A549 (cell line): ENCODE measurements at regions not wholly inside any gene's neighbourhood (a gene's known extent, or its start where the extent isn't known, plus 50 kb on each side); places are given as distances from the start of the nearest gene placed in this dataset.

Experiments used
- CEBPB ChIP-seq, 2 experiments: fragments of >200 bp in 1 of 2; sonication (Bioruptor Twin) in 1 of 2; formaldehyde crosslinking in 1 of 2; IDR thresholded peaks; 2 replicates each; pipeline ENCODE4 v1.6.1; 2012 to 2016
- CHD2 ChIP-seq: fragments of 150-350 bp; IDR thresholded peaks from 2 replicates; pipeline ENCODE4 v1.6.1; 2014; ENCODE audit warnings: low read length; ENCODE audit not compliant: partially characterized antibody
- EP300 ChIP-seq, 2 experiments: fragments of >200 bp; sonication (Bioruptor Twin); formaldehyde crosslinking; IDR thresholded peaks; 2 replicates in 1 of 2; 3 replicates in 1 of 2; pipeline ENCODE4 v1.6.1; 2016 to 2017
- HDAC2 ChIP-seq: fragments of 200-600 bp; sonication (generic); IDR thresholded peaks from 2 replicates; pipeline ENCODE4 v1.6.1; 2016
- KDM5A ChIP-seq: fragments of 200-600 bp; sonication (generic); IDR thresholded peaks from 2 replicates; pipeline ENCODE4 v1.6.1; 2016; ENCODE audit warnings: antibody characterized with exemption, mild to moderate bottlenecking
- MAX ChIP-seq: IDR thresholded peaks from 2 replicates; pipeline ENCODE4 v1.6.1; 2012
- MAZ ChIP-seq: fragments of 150-350 bp; IDR thresholded peaks from 2 replicates; pipeline ENCODE4 v1.6.1; 2014; ENCODE audit warnings: antibody characterized with exemption, low read depth, low read length, borderline replicate concordance
- POLR2A ChIP-seq: IDR thresholded peaks from 2 replicates; pipeline ENCODE4 v1.6.1; 2012; ENCODE audit warnings: mild to moderate bottlenecking, low read length
- RCOR1 ChIP-seq: fragments of 150-350 bp; IDR thresholded peaks from 2 replicates; pipeline ENCODE4 v1.6.1; 2014; ENCODE audit warnings: antibody characterized with exemption, low read length, low read depth
- SREBF2 ChIP-seq: fragments of 450-650 bp; IDR thresholded peaks from 2 replicates; pipeline ENCODE4 v1.6.1; 2014; ENCODE audit warnings: mild to moderate bottlenecking, moderate library complexity
- TF ChIP-seq, protein P1 (sequence below): fragments of >200 bp; sonication (Bioruptor Twin); formaldehyde crosslinking; IDR thresholded peaks from 3 replicates; pipeline ENCODE4 v1.5.1; 2016

DNA sequence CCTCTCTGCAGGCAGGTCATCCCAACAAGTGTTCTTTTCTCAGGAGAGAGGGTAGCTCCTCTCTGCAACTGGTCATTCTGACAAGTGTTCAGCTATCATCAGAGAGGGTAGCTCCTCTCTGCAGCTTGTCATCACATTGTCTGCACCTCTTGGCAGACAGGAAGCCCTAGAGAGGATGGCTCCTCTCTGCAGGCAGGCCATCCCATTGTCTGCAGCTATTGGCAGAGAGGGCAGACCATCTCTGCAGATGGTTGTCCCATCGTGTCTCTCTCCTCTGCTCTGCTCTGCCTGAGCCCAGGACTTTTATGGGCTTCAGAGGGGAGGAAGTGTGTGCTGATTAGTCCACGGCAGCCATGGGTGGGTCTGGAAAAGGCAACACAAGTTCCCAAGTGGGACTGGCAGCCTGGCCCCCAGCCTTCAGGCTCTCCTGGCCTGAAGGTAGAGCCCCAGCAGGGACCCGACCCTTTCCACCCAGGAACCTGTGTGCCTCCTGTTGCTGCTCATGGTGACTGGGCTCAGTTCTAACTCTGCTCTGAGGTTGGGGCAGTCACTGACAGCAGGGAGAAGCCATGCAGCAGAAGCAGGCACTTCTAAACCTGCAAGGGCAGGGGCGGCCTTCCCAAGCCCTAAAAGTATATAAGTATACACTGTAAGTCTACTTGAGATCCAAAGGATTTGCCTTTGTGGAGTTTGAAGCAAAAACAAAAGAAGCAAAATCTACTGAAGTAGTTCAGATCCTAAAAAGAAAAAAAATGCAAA is 637.9 kb downstream of the PLOD2 start:
- TF ChIP-seq, protein P1, sequence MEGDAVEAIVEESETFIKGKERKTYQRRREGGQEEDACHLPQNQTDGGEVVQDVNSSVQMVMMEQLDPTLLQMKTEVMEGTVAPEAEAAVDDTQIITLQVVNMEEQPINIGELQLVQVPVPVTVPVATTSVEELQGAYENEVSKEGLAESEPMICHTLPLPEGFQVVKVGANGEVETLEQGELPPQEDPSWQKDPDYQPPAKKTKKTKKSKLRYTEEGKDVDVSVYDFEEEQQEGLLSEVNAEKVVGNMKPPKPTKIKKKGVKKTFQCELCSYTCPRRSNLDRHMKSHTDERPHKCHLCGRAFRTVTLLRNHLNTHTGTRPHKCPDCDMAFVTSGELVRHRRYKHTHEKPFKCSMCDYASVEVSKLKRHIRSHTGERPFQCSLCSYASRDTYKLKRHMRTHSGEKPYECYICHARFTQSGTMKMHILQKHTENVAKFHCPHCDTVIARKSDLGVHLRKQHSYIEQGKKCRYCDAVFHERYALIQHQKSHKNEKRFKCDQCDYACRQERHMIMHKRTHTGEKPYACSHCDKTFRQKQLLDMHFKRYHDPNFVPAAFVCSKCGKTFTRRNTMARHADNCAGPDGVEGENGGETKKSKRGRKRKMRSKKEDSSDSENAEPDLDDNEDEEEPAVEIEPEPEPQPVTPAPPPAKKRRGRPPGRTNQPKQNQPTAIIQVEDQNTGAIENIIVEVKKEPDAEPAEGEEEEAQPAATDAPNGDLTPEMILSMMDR: no peak
- no peak for TF ChIP-seq HDAC2
- TF ChIP-seq MAZ: no peak
- TF ChIP-seq CEBPB (IDR thresholded peaks at IDR 0.05): no peak
- TF ChIP-seq CHD2: no peak
- no peak for TF ChIP-seq POLR2A
- TF ChIP-seq KDM5A: no peak
- no peak for TF ChIP-seq RCOR1
- TF ChIP-seq EP300 (IDR thresholded peaks at IDR 0.05): no peak
- no peak for TF ChIP-seq MAX
- no peak for TF ChIP-seq SREBF2
